ENCODE measurements at regions not wholly inside any gene's neighbourhood (a gene's known extent, or its start where the extent isn't known, plus 50 kb on each side); places are given as distances from the start of the nearest gene placed in this dataset.

DNA sequence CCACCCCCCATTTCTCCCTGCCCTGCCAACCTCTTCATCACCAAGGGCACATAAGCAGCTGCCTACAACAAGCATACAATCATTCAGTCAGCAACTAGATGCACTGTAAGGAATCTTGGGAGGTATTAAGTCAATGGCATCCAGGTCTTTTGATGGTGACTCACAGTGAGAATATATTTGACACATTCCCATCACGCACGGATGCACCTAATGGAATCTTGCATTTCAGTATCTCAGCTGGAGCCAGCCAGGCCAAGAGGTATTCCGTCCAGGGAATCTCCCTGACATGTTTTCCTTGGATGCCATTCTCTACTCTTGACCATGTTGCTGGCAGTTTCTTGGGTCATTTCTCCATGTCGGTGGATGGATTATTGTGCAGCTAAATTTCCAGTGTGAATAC lies 73.9 kb upstream of the CAPRIN2 start:
- DNase-seq (ENCODE audit: low read depth, low spot score), result no peak

GRCh38 chr12:30827101-30828066 lies 72.6 kb upstream of the CAPRIN2 start:
- DNase-seq (ENCODE audit: low read depth, low spot score), result no peak

- DNase-seq (ENCODE audit: low read depth, low spot score), result no peak
Observed at GRCh38 chr12:30826276-30826675, 71.5 kb upstream of the CAPRIN2 start.

GRCh38 chr12:30825341-30825740 lies 70.6 kb upstream of the CAPRIN2 start:
- DNase-seq (ENCODE audit: low read depth, low spot score), result no peak

DNA sequence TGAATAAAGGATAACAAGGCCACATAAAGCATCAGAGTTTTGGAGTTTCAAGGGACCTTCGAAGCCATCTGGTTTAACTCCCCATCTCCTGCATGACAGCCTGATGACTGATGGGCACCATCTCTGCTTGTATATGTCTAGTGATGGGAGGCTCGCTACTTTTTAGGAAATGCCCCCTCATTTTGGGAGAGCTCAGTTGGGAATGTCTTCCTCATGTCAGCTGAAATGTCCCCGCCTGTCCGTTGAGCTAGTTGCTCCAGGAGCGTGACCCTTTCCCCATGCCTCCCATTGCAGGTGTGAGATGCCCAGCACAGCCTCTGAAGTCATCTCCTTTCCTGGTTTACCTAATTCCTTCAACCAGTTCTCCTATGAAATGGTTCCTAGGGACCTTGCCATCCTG lies 69.6 kb upstream of the CAPRIN2 start:
- DNase-seq (ENCODE audit: low read depth, low spot score), result no peak

GRCh38 chr12:30823764-30824163 lies 69.0 kb upstream of the CAPRIN2 start:
- no peak for DNase-seq (ENCODE audit: low read depth, low spot score)

DNA sequence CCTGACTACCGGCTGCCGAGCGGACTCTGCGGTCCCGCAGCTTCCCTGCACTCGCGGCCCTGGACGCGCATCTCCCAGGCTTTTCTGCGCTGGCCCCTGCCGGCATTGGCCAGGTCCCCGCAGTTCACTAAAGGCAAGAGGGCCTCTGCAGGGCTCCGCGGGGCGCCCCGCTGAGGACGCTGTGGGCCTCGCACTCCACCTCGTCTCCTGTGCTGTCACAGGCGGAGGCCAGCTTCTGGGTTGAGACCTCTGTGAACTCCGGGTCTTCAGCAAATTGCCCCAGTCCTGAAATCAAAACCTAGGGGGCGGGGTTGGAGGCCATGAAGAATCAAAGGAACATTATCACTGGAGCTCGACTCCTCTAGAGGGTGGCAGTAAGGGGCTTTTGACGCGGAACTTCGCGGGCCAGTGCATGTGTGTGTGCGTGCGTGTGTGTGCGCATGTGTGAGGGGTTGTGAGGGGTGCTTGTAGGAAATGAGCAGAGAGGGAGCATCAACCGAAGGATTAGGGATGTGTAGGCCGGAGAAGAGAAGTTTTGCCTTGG lies 68.5 kb upstream of the CAPRIN2 start:
- no peak for DNase-seq (ENCODE audit: low read depth, low spot score)

GRCh38 chr12:30822385-30823155 lies 67.8 kb upstream of the CAPRIN2 start:
- DNase-seq (ENCODE audit: low read depth, low spot score), result no peak

- DNase-seq (ENCODE audit: low read depth, low spot score), result no peak
Observed at GRCh38 chr12:30820406-30820946, 65.7 kb upstream of the CAPRIN2 start.

DNA sequence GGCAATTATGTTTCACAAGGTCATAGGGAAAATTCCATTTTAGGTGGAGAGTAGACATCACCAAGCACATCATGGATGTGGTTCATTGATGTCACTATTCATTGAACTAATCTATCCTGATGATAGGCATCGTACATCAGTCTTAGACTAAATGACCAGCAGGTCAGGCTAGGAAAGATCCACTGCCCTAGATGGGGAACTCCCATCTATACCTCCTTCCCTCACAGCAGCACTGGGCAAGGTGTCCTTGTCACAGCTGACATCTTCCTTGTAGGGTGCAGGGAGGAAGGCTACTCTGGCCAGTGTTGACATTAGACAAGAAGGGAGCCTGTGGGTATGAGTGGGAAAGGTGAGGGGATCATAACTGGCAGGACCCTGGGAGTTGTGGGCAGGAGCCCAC lies 63.8 kb upstream of the CAPRIN2 start:
- no peak for DNase-seq (ENCODE audit: low read depth, low spot score)

DNA sequence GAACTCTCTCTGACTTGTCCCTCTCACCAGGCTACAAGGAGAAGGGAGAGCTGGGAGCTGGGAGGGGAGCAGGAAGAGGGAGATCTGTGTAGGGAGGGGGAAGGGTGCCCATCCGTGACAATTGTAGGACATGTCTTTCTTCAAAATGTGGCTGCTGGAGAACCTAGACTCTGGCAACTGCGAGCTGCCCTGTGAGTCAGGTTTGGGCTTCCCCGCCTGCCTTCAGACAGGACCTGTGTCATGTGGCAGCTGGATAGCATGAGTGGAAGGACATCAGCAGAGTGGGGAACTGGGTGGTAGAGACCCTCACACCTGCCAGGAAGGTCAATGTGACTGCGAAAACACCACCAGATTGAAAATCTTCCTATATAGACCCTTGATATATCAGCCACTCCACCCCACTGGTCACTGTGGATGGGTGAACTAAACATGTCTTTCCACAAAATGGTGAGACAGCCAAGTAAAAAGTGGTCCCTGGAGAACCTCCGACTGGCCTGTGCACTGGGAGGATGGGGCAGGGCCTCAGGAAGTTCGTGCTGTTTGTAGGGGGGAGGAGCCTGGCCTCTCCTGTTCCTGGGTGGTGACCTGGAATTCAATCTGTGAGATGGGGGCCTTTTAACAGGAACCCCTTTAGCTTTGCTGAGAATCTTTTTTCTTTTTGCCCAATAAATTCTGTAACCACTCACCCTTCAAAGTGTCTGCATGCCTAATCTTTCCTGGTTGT lies 62.2 kb upstream of the CAPRIN2 start:
- no peak for DNase-seq (ENCODE audit: low read depth, low spot score)

DNA sequence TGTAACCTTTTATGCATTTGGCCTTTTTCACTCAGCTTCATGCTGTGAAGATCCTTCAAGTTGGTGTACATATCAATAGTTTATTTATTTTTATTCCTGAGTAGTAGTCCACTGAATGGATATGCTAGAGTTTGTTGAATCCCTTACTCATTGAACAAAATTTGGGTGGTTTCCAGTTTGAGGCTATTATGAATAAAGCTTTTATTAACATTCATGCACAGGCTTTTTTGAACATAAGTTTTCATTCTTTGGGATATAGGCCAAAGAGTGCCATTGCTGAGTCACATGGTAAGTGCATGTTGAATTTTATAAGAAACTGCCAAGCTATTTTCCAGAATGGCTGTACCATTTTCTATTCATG lies 59.5 kb upstream of the CAPRIN2 start:
- DNase-seq (ENCODE audit: low read depth, low spot score), result no peak

GRCh38 chr12:30813525-30814294 lies 59.0 kb upstream of the CAPRIN2 start:
- DNase-seq (ENCODE audit: low read depth, low spot score), result no peak

DNA sequence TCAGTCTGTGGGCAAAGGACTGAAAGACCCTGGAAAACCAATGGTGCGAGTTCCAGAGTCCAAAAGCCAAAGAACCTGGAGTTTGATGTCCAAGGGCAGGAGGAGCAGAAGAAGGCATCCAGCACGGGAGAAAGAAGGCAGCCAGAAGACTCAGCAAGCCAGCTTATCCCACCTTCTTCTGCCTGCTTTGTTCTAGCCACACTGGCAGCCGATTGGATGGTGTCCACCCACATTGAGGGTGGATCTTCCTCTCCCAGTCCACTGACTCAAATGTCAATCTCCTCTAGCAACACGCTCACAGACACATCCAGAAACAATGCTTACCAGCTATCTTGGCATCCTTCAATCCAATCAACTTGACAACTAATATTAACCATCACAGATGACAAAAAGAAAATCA lies 57.2 kb upstream of the CAPRIN2 start:
- no peak for DNase-seq (ENCODE audit: low read depth, low spot score)

DNA sequence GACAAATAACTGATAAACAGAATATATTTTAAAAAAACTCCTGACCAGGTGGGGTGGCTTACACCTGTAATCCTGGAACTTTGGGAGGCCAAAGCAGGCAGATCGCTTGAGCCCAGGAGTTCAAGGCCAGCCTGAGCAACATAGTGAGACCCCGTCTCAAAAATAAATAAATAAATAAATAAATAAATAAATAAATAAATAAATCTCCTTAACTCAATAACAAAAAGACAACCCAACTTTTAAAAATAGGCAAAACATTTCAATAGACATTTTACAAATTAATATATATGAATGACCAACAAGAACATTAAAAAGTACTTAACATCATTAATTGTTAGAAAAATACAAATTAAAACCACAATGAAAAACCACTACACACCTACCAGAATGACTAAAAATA lies 56.2 kb upstream of the CAPRIN2 start:
- no peak for DNase-seq (ENCODE audit: low read depth, low spot score)

DNA sequence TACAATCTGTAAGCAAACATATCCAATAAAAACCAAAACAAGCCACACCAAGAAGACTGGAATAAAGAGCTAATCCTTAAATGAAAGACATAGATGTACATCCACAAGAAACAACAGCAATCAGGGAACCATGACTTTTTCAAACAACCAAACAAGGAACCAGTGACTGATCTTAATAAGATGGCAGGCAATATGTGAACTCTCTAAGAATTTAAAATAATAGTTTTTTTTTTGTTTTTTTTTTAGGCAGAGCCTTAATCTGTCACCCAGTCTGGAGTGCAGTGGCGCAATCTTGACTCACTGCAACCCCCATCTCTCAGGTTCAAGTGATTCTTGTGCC lies 52.9 kb upstream of the CAPRIN2 start:
- no peak for DNase-seq (ENCODE audit: low read depth, low spot score)

- DNase-seq (ENCODE audit: low read depth, low spot score), result no peak
Observed at GRCh38 chr12:30806989-30807694, 52.4 kb upstream of the CAPRIN2 start.

DNA sequence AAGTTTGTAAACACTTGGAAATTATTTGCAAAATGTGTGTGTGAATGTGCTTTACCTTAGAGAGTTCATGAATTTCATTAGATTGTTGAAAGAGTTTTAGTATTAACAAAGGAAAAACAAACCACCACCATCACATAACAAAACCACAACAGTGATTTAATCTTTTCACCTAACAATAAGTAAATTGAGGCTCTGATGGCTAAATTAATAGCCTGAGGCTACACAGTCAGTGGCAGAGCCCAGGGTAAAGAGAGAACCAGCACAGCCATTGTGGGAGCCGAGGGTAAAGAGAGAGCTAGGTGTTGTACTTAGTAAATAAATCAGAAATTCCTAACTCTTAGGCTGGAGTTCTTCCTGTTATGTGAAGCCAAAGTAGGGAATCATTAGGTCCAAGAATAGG lies 51.2 kb upstream of the CAPRIN2 start:
- DNase-seq (ENCODE audit: low read depth, low spot score), result no peak
